ENCODE measurements at regions not wholly inside any gene's neighbourhood (a gene's known extent, or its start where the extent isn't known, plus 50 kb on each side); places are given as distances from the start of the nearest gene placed in this dataset.
"Not testable (repeated sequence)": the region's sequence is repeated elsewhere in the genome, so short reads cannot be mapped to it uniquely, and the experiment has no call there.

GRCh38 chr12:131380965-131381705 lies 329.8 kb upstream of the SFSWAP start:
- DNase-seq = no peak

- DNase-seq = no peak
These were observed 329.0 kb upstream of the SFSWAP start for GRCh38 chr12:131381716-131382430.

GRCh38 chr12:131383291-131383690 lies 327.6 kb upstream of the SFSWAP start:
- no peak for DNase-seq

- DNase-seq = no peak
These were observed 326.9 kb upstream of the SFSWAP start for GRCh38 chr12:131383741-131384543.

GRCh38 chr12:131384544-131384855 lies 326.4 kb upstream of the SFSWAP start:
- DNase-seq = no peak

GRCh38 chr12:131385313-131386166 lies 325.4 kb upstream of the SFSWAP start:
- DNase-seq = no peak

- no peak for DNase-seq
These were observed 324.7 kb upstream of the SFSWAP start for GRCh38 chr12:131386167-131386521.

- DNase-seq = no peak
These were observed 324.1 kb upstream of the SFSWAP start for GRCh38 chr12:131386781-131387180.

- no peak for DNase-seq
These were observed 323.4 kb upstream of the SFSWAP start for GRCh38 chr12:131387281-131388163.

- DNase-seq = not testable (repeated sequence)
These were observed 322.5 kb upstream of the SFSWAP start for GRCh38 chr12:131388164-131389053.

GRCh38 chr12:131389054-131390013 lies 321.6 kb upstream of the SFSWAP start:
- no peak for DNase-seq

- peak in 1 of 2 experiments; percentile 1 for DNase-seq
These were observed 320.2 kb upstream of the SFSWAP start for GRCh38 chr12:131390412-131391334.

- DNase-seq = no peak
These were observed 319.5 kb upstream of the SFSWAP start for GRCh38 chr12:131391399-131391798.

- DNase-seq = not testable (repeated sequence)
These were observed 316.1 kb upstream of the SFSWAP start for GRCh38 chr12:131394752-131395151.

GRCh38 chr12:131395209-131395684 lies 315.6 kb upstream of the SFSWAP start:
- not testable (repeated sequence) for DNase-seq

- no peak for DNase-seq
These were observed 314.8 kb upstream of the SFSWAP start for GRCh38 chr12:131395971-131396573.

GRCh38 chr12:131397493-131398181 lies 313.3 kb upstream of the SFSWAP start:
- no peak for DNase-seq

Measured in Kasumi-1 (cell line).